ENCODE measurements at regions not wholly inside any gene's neighbourhood (a gene's known extent, or its start where the extent isn't known, plus 50 kb on each side); places are given as distances from the start of the nearest gene placed in this dataset.

DNA sequence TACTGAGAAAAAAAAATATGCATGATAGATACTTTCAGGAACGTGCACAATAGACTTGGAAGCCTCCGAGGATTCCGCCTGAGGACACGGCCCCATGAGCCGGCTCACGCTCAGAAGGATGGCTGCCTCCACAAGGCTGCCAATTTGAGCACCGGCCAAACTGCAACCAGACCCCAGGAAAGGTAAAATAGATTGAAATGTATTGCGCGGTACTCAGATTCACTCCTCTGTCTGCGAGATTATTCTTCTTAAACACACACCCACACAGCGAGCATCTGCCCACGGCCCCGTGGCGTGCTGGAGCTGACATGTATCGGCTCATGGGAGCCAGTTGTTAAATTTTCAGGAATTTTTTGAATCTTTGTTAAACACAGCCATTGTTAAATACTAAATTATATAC is 653.2 kb upstream of the MKI67 start:
- no peak for DNase-seq (ENCODE audit: low read depth)
- TF ChIP-seq, protein P1, sequence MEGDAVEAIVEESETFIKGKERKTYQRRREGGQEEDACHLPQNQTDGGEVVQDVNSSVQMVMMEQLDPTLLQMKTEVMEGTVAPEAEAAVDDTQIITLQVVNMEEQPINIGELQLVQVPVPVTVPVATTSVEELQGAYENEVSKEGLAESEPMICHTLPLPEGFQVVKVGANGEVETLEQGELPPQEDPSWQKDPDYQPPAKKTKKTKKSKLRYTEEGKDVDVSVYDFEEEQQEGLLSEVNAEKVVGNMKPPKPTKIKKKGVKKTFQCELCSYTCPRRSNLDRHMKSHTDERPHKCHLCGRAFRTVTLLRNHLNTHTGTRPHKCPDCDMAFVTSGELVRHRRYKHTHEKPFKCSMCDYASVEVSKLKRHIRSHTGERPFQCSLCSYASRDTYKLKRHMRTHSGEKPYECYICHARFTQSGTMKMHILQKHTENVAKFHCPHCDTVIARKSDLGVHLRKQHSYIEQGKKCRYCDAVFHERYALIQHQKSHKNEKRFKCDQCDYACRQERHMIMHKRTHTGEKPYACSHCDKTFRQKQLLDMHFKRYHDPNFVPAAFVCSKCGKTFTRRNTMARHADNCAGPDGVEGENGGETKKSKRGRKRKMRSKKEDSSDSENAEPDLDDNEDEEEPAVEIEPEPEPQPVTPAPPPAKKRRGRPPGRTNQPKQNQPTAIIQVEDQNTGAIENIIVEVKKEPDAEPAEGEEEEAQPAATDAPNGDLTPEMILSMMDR (IDR thresholded peaks at IDR 0.05; ENCODE audit: insufficient read depth, low read depth, low read length, missing control alignments) = no peak

DNA sequence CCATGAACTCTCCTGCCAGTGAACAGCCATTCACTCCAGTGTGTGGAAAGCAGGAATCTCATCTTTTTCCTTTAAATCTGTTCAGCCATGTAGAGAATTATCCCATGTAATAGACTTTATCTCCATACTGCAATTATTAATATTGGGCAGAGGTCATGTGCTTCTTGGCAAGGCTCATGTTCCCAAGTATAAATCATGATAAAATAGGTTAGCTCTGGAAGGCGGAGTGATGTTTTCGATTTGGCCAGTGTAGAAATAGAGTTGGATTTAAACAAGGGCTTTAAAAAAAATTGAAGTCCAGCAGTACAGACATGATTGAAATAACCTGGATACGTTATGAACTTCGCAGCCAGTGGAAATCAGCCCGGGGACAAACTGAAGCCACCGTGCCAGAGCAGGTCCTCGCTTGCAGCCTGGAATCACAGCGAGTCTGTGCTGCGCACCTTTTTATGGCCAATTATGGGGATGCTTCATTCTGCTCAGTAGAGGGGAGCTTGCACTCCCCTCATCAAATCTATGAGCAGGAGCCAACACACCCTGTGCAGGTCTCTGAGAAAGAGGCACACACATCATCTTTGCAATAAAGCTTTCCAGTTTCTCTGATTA is 654.0 kb upstream of the MKI67 start:
- TF ChIP-seq, protein P1 (IDR thresholded peaks at IDR 0.05; ENCODE audit: insufficient read depth, low read depth, low read length, missing control alignments) = no peak
- H3K4me3 ChIP-seq (ENCODE audit: low read length) = no peak overlapping the region
- no peak for DNase-seq (ENCODE audit: low read depth)

More for the DNA sequence above, 653.2 kb upstream of the MKI67 start:
- H3K4me3 ChIP-seq (ENCODE audit: low read length) = no peak overlapping the region

DNA sequence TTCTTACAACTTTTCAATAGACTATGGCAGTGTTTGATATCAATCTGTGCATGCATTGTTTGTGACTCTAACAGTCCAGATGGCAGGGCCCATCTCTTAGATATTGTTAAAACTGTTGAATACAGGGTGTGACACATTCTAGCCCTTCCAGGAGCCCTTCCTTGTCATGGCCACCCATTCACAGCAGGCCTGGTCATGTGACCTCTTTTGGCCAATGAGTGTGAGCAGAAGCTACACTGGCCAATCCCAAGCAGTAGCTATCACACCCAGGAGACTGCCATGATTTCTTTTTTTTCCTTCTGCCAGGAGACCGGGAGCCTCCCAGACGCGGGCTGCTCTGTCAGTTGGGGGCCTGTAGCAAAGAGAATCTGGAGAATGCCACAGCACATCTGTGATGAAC is 655.4 kb upstream of the MKI67 start:
- DNase-seq (ENCODE audit: low read depth) = no peak
- no peak overlapping the region for H3K4me3 ChIP-seq (ENCODE audit: low read length)
- TF ChIP-seq, protein P1 (IDR thresholded peaks at IDR 0.05; ENCODE audit: insufficient read depth, low read depth, low read length, missing control alignments) = no peak

DNA sequence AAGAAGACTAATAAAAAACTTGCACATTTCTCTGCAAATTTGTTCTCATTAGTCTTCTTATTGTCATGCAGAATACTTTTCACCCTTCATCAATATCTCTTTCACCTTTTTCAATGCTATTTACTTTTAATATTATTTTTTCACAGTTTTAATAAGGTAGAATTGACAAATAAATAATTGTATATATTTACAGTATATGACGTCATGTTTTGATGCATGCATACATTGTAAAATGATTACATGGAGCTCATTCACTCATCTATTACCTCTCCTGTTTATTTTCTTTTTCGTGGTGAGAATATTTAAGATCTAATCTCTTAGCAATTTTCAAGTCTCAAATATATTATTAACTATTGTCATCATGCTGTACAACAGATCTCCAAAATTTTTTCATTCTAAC is 658.2 kb upstream of the MKI67 start:
- no peak overlapping the region for H3K4me3 ChIP-seq (ENCODE audit: low read length)
- TF ChIP-seq, protein P1 (IDR thresholded peaks at IDR 0.05; ENCODE audit: insufficient read depth, low read depth, low read length, missing control alignments) = no peak
- no peak for DNase-seq (ENCODE audit: low read depth)

DNA sequence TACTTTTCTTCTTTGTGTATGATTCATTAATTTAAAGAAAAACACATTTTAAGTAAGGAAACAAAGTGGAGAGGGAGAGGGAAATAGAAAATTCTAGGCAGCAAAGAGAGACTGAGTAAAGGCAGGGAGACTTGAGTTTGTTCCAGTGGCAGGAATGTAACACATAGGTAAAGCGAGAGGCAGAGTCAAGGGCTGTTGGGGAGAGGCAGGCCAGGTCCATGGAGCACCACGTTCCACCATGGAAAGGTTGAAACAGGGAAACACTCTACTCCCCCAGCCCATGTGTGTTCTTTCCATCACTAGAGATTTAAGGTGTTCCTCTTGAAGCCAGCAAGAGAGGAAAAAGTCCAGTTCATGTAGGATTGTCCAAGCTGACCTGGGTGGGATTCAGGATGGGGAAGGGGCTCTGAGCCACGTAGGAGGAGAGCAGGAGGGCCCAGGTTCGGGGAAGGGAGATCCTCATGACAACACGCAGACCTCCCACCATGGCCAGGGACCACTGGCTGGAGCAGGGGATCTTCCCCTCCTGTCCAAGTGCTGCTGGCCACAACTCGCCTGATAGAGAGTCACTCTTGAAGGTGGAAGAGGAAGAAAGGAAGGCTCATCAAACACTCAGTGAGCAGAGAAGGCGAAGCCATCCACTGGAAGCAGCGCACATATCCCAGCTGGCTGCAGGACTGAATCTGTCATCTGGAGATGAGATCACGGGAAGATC is 666.4 kb upstream of the MKI67 start:
- TF ChIP-seq, protein P1 (IDR thresholded peaks at IDR 0.05; ENCODE audit: insufficient read depth, low read depth, low read length, missing control alignments) = no peak
- H3K4me3 ChIP-seq (ENCODE audit: low read length) = no peak overlapping the region
- no peak for DNase-seq (ENCODE audit: low read depth)

DNA sequence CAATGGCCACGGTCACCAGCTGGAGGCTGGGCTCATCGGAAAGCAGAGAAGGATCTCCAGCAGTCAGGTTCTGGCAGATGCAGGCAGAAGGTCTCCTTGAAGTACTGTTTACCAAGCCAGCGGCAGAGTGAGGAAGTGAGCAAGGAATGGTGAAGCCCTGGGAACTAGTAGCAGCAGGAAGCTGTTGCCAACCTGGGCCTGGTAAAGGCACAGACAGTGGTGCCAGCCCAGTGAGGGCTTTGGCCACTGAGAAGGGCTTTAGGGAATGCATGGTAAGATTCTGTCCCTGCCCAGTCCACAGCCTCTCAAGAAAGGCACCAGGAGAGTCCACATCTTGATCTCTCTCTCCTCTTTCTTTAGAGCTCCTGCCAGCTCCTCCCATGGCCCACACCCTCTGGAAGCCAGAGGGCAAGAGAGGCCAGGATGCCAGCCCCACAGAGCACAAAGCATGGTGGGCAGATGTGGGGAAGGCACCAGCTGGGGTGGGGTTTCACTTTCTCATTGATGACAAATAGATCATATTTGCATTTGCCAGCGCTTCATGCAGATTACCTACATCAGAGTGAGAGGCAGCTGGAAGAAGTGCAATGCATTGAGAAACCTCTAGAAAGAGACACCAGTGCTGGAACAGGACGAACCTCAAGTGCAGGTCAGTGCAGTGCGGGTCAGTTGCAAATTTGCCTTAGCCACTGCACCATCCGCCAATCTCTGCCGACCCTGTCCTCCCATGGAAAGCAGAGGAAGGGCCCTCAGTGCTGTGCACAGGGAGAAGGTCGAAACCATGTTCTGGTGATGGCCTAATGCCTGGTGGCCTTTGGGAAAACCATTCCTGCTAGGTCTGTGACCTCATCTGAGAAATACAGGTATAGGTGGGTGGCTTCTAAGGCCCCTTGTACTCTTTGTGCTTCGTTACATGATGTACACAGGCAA is 667.8 kb upstream of the MKI67 start:
- H3K4me3 ChIP-seq (ENCODE audit: low read length) = no peak overlapping the region
- TF ChIP-seq, protein P1 (IDR thresholded peaks at IDR 0.05; ENCODE audit: insufficient read depth, low read depth, low read length, missing control alignments) = no peak
- DNase-seq (ENCODE audit: low read depth) = no peak

All from epithelial cell of esophagus (primary cell).